AG04450 (cell line): ENCODE measurements at regions not wholly inside any gene's neighbourhood (a gene's known extent, or its start where the extent isn't known, plus 50 kb on each side); places are given as distances from the start of the nearest gene placed in this dataset.

Source experiments
- CTCF ChIA-PET: fragments of 300-600, 350-600 bp; formaldehyde crosslinking; extraction: SDS; loops from one replicate; lab custom pipeline; 2022; ENCODE audit warnings: antibody characterized with exemption, inconsistent platforms; lab: Charles Lee
- POLR2A ChIA-PET: fragments of 350-600 bp; formaldehyde crosslinking; extraction: SDS; loops from one replicate; lab custom pipeline; 2021; ENCODE audit warnings: antibody characterized with exemption, inconsistent platforms; lab: Yijun Ruan, JAX
- DNase-seq: peaks from one replicate; pipeline ENCODE4 v3.0.0-alpha.2; 2011; ENCODE audit warnings: low read depth, low spot score
- H3K27ac ChIP-seq: one replicate; pipeline ENCODE4 v1.5.1; 2012; ENCODE audit warnings: low read depth, low read length, control low read depth
- H3K27me3 ChIP-seq: one replicate; pipeline ENCODE4 v1.6.0; 2012; ENCODE audit warnings: low read length; ENCODE audit not compliant: control insufficient read depth, insufficient read depth
- H3K4me3 ChIP-seq: 2 replicates; pipeline ENCODE4 v1.5.1; 2011; ENCODE audit warnings: mild to moderate bottlenecking, low read depth, low read length, control low read depth
- H3K9me3 ChIP-seq: 2 replicates; pipeline ENCODE4 v1.5.1; 2012; ENCODE audit warnings: low read length; ENCODE audit not compliant: control insufficient read depth, insufficient read depth
- TF ChIP-seq, protein P1 (sequence below): IDR thresholded peaks from 2 replicates; pipeline ENCODE4 v1.5.1; 2011; ENCODE audit warnings: low read depth, low read length, control low read depth, inconsistent platforms

DNA sequence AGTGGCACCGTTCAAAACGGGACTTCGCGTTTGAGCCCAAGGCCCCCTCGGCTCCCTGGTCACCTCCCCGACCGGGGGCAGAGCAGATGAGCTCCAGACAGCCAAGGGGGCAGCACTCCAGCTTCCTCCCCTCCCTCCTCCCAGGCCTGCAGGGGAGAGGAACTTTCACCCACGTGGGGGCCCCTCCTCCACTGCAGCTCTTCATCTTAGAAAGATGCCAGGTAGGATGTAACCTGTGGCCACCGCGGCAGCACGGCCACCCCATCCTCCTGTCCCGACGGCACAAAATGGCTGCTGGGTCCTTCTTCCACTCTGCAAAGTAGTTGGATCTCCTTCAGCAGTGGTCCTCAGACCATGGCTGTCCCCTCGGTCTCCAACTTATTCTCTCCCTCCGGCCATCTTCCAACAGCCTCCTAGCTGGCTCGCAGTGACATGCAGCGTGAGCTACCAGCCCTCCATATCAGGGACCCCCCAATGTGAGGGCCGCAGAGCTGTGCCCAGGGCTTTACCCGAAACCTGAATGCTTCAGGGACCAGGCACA lies 94.5 kb upstream of the ID2 start:
- no peak for DNase-seq
- ChIA-PET CTCF (no interaction called here), POLR2A (no interaction called here)
- H3K27me3 ChIP-seq: peaks cover 3% of the 10 kb centered on the region
- no peak overlapping the region for H3K27ac ChIP-seq
- TF ChIP-seq, protein P1, sequence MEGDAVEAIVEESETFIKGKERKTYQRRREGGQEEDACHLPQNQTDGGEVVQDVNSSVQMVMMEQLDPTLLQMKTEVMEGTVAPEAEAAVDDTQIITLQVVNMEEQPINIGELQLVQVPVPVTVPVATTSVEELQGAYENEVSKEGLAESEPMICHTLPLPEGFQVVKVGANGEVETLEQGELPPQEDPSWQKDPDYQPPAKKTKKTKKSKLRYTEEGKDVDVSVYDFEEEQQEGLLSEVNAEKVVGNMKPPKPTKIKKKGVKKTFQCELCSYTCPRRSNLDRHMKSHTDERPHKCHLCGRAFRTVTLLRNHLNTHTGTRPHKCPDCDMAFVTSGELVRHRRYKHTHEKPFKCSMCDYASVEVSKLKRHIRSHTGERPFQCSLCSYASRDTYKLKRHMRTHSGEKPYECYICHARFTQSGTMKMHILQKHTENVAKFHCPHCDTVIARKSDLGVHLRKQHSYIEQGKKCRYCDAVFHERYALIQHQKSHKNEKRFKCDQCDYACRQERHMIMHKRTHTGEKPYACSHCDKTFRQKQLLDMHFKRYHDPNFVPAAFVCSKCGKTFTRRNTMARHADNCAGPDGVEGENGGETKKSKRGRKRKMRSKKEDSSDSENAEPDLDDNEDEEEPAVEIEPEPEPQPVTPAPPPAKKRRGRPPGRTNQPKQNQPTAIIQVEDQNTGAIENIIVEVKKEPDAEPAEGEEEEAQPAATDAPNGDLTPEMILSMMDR: no peak
- H3K9me3 ChIP-seq: peaks cover 3% of the 10 kb centered on the region; the same call in 1 of the 2 replicates
- H3K4me3 ChIP-seq: no peak overlapping the region

DNA sequence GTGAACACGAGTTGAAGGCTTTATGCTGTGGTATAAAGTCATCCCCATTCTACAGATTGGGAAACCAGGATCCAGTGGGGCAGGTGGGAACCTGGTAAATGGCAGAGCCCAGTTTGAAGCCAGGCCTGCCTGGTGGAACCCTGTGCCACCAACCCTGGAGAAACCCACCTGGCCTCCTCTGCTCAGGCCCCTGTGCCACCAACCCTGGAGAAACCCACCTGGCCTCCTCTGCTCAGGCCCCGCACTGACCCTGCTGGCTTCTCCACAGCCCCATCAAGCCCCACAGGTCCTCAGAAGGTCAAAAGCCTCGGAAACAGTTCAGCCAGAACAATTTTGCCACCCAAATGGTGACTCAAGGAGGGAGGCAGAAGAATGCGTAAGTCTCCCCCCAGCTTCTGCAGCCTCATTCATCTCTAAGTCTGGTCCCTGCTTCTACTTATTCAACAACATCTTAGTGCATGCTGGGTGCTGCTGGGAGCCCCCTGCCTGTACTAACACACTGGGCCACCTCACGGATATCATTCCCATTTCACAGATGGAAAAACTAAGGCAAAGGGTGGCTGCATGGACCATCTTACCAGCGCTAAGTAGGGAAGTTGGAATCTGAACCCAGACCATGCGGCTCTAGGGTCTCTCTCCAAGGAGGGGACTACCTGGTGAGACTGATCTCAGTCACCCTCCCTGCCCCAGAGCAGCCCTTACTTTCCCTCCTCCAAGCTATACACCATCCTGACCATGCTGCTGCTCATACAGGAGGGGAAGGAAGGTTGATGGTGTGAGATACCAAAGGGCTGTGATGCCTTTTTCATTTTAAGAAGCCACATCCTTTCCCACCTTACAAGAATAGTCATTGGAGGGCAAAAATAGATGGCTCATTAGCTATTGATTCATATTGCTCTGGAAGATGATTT lies 93.7 kb upstream of the ID2 start:
- CTCF ChIA-PET: no interaction called here
- POLR2A ChIA-PET: no interaction called here
- no peak for DNase-seq
- no peak overlapping the region for H3K4me3 ChIP-seq
- peaks cover 3% of the 10 kb centered on the region; the same call in 1 of the 2 replicates for H3K9me3 ChIP-seq
- no peak overlapping the region for H3K27ac ChIP-seq
- TF ChIP-seq, protein P1: no peak
- H3K27me3 ChIP-seq: peaks cover 3% of the 10 kb centered on the region

DNA sequence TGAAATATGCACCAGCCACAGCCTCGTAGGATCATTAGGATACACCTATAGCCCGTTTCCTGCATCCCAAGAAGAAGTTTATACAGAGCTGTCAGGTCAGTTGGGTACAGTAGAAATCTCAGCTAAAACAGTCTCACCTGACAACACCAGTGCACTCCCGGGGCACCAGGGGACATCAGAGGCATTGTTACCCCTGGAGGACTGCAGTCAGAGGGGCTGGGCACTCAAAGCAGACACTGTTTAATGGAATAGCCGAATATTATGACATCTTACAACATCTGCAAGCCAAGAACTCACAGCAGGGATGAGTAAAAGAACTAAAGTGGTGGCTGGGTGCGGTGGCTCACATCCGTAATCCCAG lies 93.0 kb upstream of the ID2 start:
- Histone ChIP-seq H3K4me3 (no peak overlapping the region), H3K9me3 (peaks cover 3% of the 10 kb centered on the region; the same call in 1 of the 2 replicates), H3K27ac (no peak overlapping the region), H3K27me3 (peaks cover 3% of the 10 kb centered on the region)
- TF ChIP-seq, protein P1: no peak
- DNase-seq: no peak
- ChIA-PET CTCF (no interaction called here), POLR2A (interaction anchor here (0.7 kb wide), 1 partner anchor 156 kb away, joined by 7 read pairs; no protein-coding TSS in a partner anchor)

DNA sequence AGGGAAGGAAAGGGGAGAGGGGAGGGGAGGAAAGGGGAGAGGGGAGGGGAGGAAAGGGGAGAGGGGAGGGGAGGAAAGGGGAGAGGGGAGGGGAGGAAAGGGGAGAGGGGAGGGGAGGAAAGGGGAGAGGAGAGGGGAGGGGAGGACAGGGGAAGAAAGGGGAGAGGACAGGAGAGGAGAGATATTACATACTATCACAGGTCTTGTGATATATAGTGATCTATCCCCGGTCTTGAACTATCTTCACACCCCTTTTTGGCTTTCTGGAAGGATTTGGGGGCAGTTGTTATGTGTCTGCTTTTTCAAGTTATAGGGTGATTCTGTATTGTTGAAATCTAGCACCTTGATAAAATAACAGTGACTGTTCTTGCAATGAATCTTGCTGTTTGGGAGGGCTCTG lies 92.1 kb upstream of the ID2 start:
- Histone ChIP-seq H3K9me3 (no peaks in the 10 kb centered on the region), H3K4me3 (no peak overlapping the region), H3K27ac (no peak overlapping the region), H3K27me3 (peaks cover 3% of the 10 kb centered on the region)
- TF ChIP-seq, protein P1: no peak
- POLR2A ChIA-PET: no interaction called here
- CTCF ChIA-PET: no interaction called here
- no peak for DNase-seq

DNA sequence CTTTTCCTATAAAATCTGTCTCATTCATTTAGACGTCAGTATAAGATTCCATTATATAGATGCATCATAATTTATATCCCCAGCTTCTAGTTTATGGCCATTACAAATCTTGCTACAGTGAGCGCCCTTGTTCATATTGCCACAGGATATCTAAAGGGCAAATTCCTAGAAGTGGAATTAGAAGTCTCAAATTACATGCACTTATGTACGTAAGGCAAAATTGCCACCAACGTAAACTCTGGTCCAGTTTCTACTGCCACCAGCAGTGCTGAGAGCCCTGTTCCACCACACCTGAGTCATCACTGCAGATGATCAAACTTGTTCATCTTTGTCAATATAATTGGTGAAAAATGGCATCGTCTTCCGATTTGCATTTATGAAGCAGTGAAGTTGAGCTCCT lies 90.9 kb upstream of the ID2 start:
- TF ChIP-seq, protein P1: no peak
- Histone ChIP-seq H3K4me3 (no peak overlapping the region), H3K27ac (no peak overlapping the region), H3K9me3 (no peaks in the 10 kb centered on the region), H3K27me3 (peaks cover 3% of the 10 kb centered on the region)
- POLR2A ChIA-PET: no interaction called here
- DNase-seq: no peak
- CTCF ChIA-PET: no interaction called here
